Eye (tissue), 1 donor: ENCODE measurements at regions not wholly inside any gene's neighbourhood (a gene's known extent, or its start where the extent isn't known, plus 50 kb on each side); places are given as distances from the start of the nearest gene placed in this dataset.
A peak's percentile ranks its signal among the peaks of the same experiment; 100 is the strongest.

Experiments used
- DNase-seq: peaks from one replicate; pipeline ENCODE4 v3.0.0-alpha.2; 2015

DNA sequence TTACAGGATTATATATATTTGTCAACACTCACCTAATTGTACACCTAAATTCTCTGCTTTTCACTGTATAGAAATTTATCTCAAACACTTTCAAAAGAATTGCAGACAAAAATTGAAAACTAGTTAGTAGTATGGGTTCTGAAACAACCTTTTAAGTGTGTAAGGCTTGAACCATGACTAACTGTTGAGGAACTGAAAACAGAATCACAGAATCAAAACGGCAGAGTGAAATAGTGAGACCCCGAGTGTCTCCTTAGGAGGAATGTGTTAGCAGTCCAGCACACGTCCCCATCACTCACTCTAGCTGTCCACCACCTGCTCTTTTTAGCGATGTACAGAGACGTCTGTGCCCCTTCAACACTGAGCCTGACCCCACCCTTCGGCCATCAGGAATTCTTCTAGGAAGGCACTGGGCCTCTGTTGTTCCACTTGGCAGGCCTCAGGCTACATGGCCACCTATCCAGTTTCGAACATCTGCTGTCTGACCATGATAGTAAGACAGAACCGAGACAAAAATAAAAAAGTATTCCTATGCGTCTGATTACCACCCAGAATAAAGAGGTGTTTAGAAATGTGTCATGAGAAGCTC is 227.4 kb downstream of the C6orf118 start:
- no peak for DNase-seq

DNA sequence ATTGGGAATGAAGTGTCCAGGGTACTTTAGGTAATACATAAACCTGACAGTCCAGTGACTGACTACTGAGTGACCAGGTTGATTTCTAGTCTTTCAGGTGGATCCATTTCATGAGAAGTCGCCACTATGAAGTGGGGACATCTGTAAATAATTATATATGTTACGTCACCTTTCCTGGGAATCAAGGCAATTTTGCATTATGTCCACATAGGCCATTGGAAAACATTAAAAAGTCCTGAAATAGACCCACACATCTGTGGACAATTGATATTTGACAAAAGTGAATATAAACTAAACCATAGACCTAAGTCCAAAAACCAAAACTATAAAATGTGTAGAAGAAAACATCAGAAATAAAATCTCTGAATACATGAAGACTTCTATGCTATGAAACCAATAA is 231.5 kb downstream of the C6orf118 start:
- no peak for DNase-seq

DNA sequence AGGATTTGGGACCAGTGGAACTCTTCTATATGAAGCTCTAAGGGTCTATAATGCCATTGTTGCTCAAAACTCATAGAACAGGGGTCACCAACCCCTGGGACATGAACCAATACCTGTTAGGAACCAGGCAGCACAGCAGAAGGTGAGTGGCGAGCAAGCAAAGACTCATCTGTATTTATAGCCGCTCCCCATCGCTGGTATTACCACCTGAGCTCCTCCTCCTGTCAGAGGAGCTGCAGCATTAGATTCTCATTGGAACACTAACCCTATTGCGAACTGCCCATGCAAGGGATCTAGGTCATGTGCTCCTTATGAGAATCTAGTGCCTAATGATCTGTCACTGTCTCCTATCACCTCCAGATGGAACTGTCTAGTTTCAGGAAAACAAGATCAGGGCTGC is 237.5 kb downstream of the C6orf118 start:
- no peak for DNase-seq

DNA sequence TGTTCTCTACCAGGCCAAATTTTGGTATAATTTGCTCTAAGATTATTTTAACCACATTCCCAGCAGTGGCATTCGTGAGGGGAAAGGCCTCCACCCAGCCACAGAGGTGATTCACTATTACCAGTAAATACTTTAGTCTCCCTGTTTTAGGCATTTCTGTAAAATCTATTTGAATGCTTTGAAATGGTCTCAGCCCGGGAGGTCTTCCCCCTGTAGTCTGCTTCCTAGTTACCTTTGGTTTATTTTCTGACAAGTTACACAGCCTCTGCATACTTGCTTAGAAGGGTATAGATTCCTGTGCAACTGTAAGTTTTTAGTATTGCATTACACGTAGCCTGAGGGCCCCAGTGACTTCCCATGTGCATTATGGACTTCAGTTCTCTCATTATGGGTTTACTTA is 248.7 kb downstream of the C6orf118 start:
- no peak for DNase-seq

DNA sequence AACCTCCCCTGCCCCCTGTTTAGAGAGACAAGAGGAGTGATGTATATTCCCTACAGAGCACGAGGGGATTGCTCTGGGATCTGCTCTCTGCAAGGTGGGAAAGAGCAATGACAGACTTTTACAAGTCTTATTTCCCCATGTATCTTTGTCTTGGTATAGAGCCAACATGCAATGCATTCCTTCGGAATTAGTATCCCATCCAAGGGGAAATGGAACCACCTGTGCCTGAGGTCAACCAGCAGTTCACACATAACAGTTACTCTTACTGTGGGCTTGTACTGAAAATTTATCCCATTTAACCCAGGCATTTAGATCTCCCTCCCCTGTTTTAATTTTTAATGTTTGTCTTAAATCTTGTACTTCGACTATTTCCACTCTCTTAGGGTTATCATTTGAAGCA is 250.4 kb downstream of the C6orf118 start:
- no peak for DNase-seq

DNA sequence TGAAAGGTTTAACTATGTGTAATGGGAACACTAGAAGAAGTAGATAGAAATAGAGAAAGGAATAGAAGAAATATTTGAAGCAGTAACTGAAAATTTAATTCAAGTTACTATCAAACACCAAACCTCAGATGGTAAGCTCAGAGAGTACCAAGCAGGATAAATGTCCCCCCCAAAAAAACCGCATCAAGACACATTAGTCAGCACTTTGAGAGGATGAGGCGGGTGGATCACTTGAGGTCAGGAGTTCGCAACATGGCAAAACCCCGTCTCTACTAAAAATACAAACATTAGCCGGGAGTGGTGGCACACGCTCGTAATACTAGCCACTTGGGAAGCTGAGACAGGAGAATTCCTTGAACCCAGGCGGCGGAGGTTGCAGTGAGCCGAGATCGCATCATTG is 253.1 kb downstream of the C6orf118 start:
- no peak for DNase-seq

DNA sequence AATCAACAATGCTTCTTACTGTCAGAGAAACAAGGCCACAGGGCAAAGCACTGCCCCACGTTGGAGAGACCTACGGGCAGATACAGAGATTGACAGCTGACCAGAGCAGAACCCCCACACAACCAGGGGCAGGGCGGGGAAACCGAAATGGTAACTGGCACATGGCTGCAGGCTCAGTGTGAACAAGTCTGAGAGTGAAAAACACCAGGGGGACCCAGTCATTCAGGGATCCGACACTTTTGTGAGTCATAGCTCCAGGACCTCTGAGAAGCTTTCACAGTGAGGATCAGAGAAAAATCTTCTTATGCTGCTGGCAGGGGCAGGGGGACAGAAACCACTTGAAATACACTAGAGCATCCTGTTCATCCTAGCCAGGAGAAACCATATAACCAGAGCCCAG is 254.2 kb downstream of the C6orf118 start:
- DNase-seq, result no peak

DNA sequence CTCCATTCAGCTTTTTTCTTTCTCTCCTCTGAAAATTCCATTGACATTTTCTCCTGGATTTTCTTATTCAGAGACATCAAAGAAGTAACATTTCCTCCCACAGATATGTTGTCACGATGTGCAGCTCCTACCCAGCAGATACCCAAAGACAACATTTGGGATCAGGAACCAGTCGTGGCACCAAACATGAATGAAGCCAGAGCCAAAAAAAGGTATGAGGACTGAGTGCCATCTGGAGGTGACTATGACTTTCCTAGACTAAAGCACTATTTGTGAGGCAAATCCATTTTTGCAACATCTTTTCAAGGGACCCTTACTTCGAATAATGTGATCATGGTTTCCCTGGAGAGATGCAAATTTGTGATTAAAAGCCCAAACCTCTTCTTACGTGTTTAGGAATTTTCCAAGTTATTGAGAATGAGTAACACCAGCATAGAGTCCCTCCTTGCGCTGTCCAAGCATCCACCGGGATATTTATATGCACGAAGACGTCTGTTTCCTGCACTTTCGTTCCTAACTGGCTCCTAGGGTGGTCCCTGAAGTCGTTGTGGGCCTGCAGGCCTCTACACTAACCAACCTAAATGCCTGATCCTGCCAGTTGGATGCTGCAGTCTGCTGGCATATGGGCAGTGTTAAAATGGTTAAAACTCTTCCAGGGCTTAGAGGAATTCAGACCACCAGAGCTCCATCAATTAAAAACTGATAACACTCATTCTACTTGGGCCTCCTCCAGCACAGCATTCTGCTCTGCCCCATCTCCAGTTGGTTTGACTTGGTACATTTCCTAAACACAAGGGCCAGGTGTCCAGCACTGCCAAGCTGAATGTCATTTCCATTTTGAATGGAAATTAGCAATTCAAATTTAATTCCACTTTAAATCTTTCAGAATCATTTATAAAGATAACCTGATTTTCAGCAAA is 256.6 kb downstream of the C6orf118 start:
- no peak for DNase-seq

DNA sequence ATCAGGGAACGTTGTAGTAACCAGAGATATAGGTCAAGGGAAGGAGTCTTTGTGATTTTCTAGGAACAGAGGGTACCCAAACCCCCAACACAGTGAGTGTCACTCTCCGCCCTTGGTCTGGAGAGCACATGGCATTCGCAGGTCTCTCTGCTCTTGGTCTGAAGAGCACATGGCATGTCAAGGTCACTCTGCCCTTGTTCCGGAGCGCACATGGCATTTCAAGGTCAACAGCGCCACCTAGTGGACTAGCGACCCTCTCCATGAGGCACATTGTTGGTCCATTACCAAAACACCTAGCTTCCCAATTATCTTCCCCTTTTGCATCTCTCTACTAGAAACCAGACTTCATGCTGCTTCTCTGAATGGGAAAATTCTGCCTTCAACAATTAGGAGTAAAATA is 260.0 kb downstream of the C6orf118 start:
- DNase-seq, result peak; percentile 38

DNA sequence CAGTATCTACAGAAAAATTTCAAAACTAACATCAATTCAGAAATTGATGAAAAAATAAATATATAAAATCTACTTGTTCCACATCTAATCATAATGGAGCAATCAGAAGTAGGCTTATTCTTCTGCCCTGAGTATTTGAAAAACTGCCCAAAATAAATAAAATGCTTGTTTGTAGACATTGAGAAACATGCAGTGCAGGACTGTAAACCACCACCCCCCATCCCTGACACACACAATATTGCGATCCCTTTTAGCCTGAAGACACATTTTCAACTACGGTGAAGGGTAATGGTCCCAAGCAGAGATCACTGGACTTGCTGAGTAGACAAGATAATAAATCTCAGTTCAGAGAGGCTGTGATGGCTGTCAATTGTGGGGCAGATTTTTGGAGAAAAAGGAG is 261.5 kb downstream of the C6orf118 start:
- no peak for DNase-seq

DNA sequence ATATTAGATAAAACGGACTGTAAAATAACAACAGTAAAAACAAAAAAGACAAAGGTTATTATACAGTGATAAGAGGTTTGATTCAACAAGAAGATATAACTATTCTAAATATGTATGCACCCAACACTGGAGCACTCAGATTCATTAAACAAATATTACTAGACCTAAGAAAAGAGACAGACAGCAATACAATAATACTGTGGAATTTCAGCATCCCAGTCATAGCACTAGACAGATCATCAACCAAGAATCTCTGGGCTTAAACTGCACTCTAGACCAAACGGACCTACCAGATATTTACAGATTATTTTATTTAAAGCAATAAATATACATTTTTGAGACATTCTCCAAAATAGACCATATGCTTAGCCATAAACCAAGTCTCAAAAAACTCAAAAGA is 263.8 kb downstream of the C6orf118 start:
- no peak for DNase-seq

DNA sequence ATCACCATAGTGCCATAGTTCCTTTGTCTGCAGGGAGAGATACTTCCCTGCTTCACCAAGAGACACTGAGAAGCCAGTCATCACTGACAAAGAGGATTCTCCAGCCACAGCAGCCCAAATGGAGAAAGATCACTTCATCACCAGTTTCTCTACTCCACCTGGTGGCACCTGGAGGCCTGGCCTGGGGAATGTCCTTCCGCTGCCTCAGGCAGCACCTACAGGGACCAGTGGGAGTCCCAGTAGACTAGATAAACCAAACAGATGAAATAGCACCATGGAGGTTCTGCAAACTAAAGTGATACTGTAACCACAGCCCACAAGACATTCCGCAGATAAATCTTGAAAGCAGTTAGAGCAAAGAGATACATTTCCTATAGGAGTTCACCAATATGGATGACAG is 266.5 kb downstream of the C6orf118 start:
- no peak for DNase-seq

DNA sequence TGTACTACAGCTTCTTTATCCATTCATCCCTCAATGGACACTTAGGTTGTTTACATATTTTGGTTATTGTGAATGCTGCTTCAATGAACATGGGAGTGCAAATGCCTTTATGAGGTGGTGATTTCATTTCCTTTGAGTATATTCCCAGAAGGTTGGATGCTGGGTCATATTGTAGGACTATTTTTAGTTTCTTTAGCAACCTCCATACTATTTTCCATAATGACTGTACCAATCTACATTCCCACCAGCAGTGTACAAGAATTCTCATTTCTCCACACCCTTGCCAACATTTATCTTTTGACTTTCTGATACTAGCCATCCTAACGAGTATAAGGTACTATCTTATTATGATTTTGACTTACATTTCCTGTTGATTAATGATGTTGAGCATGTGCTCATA is 269.0 kb downstream of the C6orf118 start:
- no peak for DNase-seq

DNA sequence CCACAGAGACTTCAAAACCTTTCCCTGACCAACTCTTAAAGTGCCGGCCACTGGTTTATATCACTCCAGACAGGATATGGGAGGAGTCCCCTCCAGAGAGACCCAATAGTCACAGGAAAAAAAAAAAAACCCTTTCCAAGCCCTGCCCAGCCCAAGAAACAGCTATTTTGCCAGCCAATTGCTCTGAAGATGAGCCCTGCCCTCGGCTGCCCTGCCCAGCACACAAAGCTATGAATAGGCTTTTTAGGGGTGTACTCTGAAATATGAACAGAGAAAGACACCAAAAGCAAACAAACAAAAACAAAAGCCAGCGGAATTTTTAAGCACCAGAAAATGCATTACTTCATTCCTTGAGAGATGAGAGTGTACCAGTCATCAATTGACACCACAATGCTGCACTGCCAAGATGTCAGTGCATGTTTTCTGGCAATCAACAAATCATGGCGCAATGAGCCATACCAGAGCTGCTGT is 275.1 kb downstream of the C6orf118 start:
- no peak for DNase-seq

DNA sequence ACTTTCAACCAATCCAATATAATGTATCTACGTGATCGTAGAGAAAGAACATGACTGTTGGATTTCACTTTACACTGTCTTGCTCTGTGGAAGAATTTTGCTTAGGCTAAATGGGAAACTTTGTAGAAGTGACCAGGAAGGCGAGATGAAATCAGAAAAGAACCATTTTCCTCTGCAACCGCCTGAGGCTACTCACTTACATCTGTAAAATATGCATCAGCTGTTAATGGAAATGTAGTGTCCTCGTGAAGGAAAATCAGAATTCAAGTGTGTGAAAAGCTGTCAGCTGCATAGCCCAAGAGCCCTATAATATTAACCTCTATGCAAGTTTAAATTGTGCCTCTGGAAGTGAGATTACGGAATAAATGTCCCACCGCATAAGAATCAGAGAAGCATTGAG is 277.9 kb downstream of the C6orf118 start:
- DNase-seq, result peak; percentile 55

DNA sequence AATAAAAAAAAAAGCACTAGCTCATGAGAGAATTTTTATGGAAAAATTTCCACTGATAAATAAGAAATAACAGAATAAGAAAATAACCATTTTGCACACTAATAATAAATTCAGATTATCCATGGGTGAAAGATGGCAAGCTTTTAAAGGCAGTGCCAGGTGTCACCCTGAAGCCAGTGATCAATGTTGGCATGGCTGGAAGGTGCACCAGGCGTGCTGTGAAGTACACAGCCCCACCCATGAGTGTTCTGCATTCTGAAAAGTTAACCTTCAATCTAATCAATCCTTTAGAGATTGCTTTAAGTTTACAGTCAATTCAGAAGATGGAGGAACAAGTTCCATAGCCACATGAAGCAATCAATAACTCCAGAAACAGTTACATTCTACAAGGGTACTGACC is 284.4 kb downstream of the C6orf118 start:
- no peak for DNase-seq

DNA sequence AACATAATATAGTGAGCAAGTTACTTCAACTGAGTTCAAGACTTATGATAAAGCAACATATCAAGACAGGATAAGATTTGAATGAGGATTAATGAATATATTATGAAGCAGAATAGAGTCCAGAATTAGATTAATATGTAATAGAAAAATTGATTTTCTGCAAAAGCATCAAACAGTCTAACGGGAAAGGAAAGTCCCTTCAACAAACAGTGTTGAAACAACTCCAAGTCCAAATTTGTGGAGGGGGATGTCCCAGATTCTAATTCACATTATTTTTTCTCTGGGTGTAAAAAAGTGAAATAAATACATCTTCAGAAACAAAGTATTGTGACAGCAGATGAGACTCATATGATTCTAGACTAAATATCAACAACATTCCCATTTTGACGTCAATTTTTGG is 289.7 kb downstream of the C6orf118 start:
- DNase-seq, result no peak

DNA sequence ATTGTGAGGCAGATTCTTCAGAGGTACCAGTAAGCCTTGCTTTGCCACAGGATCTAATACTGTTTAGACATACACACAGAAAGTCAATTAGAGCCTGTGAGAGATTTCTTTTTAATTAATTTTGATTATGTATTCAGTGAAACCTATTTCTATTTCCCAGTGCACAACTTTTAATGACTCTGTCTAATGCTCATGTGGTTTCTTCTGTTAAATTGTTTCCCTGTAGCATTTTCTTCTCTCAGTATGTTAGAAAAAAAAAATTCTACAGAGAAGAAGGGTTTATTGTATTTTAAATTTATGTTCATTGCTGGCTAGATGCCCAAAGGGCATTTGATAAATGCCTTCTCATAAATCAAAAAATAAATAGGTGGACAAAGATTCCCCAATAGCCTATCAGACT is 293.7 kb downstream of the C6orf118 start:
- DNase-seq, result no peak

DNA sequence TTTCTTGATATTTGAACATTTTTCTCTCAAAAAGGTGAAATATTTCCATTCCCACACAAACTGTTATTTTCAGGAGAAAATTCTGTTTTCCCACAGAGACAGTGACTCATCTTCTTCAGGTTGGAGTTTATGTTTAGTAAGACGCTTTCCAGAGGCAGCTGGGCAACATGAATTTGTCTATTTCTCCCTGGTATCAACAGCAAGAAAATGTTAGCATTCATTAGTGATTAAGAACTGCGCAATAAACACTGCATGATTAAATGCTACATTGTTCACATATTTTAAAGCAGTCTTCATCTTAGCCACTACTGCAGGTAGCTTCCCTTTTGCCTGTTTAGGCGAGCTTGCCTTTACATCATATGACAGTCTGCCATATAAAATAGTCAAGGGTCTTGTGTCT is 295.7 kb downstream of the C6orf118 start:
- no peak for DNase-seq

DNA sequence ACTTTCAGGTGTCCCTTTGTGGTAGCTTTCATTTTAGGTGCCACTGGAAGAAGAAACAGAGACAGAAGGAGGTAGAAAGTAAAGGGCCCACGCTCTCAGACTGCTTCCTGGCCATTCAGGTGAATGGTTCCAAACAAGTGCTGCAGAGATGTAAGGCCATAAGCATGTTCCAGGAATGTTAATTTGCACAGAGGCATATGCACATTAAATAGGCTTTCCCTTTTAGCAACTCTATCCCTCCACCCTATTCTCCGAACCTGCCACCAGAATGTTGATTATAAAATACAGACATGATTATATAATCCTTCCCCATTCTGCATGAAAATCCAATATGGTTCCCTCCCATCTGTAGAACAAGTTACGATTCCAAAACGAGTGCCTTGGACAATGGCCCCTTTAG is 297.2 kb downstream of the C6orf118 start:
- no peak for DNase-seq

DNA sequence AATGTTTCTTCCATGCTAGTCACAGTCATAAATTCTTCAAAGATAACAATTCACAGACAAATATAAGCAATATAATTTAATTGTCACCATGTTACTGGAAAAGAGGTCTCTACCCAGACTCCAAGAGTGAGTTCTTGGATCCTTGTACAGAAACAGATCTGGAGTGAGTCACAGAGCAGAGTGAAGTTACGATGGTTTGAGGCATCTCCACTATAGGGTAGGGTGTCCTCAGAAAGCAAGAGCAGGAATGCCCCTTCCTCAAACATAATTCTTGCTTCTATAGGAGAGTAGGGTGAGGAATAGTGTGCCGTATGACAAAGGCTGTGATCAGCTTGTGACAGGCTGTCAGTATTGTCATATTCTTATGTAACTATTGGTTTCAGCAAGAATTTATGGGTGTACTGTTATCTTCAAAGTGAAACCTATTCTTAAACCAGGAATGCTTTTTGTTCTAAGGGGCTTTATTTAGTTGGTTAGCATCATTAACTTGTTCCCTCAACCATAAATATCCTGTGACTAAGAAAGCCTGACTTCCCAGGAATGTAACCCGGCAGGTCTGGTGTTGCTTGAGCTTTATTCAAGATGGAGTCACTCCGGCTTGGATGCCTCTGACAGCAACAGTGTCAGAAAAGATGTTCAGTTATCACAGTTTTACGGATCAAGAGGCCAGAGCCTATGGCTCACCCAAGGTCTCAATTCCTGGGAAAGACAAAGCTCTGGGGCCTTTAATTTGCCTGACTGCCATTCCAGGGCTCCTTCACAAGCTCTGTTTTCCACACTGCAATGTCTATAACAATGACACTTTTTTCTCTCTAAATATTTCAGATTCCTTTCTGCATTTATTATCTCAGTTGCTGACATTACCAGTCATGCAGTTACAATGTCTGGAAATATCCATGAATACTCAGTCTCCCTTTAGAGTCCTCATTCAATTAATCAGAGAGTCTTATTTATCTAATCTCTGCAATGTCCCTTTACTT is 298.6 kb downstream of the C6orf118 start:
- peak; percentile 21 for DNase-seq

DNA sequence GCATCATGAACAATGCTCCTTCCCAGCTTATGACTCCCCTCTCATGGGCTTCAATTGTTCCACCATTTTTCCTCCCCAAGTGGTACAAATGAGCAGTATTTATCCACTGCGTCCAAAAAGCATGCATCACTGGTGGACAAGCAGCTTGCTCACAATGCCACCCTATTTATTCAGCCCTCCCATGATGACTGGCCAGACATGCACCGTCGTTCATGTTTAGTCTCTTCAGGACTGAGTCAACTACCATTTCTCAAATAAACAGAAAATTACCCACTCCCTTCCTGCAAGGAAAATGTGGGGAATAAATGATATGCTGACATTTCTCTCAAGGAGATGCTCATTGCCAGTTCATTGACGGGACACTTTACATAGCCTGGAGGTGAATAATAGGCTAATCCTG is 300.4 kb downstream of the C6orf118 start:
- no peak for DNase-seq

DNA sequence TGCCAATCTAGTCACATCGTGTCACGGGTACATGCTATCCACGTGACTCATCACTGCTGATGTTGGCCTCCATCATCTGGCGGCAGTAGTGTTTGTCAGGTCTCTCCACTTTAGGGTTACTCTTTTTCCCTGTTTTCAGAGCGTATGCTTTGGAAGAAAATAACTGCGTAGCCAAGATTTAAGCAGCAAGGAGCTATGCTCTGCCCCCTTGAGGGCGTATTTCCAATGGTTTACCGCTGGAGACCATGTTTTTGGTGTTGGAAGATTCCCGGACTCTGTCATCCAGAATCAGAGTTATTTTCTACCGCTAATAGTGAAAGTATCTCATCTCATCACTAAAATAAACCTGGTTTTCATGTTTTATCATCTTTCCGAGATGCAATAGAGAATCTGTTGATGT is 306.5 kb downstream of the C6orf118 start:
- no peak for DNase-seq
